NOMO-1 (cell line): ENCODE measurements at regions not wholly inside any gene's neighbourhood (a gene's known extent, or its start where the extent isn't known, plus 50 kb on each side); places are given as distances from the start of the nearest gene placed in this dataset.

Source experiments
- DNase-seq, 2 experiments: peaks; one replicate each; lab custom pipeline; 2025; ENCODE audit not compliant: unreplicated experiment in 2 of 2; lab: John Stamatoyannopoulos, UW

DNA sequence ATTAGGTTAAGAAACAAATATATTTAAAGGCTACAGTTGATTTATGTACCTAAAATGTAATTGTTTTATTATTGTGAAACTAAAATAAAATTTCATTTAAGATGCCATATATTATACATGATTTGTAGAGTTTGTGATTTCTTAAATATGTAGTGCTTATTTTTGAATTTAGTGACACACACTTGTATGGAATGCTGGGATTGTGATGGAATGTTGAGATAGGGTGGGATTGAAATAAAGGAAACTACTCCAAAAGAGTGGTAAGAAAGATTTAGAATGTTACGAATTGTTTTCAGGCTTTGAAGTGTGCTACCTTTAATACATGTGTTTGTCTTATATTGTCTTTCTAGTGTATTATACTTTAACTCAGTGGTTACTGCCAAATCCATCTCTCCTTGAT, 330.3 kb upstream of the PITX2 start:
- no peak for DNase-seq

DNA sequence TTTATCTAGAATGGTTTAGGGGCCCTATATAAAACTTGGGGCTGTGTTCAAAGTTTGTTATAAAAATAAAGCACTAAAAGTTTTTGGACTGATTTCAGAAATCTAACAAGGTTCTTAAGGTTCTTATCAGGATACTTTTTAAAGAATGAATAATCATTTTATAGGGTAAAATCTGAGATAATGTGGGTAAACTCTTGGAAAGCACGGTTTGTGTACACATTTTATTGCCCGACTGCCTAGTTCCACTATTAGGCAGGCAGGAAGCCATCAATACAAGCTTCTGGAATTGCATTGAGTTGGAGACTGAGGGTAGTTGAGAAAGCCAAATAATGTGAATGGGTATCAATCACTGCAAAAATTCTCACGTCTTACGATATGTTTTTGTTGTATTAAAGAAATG, 331.0 kb upstream of the PITX2 start:
- DNase-seq, result no peak

GRCh38 chr4:110955748-110956147, 332.9 kb upstream of the PITX2 start:
- DNase-seq, result no peak

- DNase-seq, result peak in 1 of 2 experiments; percentile 2
These were observed 336.3 kb upstream of the PITX2 start for GRCh38 chr4:110959041-110959643.

- no peak for DNase-seq
These were observed 338.2 kb upstream of the PITX2 start for GRCh38 chr4:110961066-110961465.

DNA sequence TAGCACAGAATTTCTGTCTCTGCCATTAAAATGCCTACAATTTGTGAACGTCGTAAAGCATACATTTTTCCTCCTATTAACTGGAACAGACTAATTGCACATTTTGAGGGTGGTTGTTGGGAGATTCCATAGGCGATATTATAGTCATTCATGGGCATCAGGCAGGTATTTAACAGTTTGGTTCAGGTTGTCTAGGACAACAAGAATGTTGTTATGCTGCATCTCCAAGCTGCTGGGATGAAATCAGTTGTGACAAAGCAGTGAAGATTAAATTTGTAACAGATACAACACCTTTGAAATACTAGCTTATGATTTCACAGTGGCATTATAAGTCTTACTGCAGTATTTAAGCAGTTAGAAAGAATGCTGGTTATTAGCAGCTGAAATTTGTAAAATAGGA, 339.7 kb upstream of the PITX2 start:
- no peak for DNase-seq

DNA sequence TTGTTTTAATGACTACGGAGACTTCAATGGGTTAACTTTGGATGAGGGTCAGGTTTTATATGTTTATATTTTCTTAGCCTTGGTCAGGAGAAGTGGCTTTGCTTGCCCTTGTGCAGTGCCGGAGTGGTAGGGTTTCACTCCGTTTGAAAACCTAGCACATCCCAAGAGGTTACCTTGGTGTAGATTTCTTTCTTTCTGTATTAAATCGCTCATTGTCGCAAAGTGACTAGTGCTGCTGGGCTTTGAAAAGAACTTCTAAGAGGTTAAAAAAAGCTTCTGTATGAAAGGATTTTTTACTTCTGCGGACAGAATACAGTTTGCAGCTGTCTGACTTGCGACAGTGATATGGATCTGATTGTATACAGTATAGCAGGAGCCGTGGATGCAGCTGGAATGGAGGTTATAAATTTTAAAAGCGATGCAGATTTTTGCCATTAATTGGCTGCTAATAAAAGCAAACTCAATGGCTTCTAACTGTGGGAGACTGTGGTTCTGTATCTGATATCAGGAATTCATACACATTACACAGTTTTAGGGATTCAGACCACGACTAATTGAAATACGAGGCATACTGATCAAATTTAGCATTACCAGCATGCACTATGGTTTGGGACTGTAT, 340.9 kb upstream of the PITX2 start:
- no peak for DNase-seq

GRCh38 chr4:110967936-110968335, 345.1 kb upstream of the PITX2 start:
- no peak for DNase-seq

DNA sequence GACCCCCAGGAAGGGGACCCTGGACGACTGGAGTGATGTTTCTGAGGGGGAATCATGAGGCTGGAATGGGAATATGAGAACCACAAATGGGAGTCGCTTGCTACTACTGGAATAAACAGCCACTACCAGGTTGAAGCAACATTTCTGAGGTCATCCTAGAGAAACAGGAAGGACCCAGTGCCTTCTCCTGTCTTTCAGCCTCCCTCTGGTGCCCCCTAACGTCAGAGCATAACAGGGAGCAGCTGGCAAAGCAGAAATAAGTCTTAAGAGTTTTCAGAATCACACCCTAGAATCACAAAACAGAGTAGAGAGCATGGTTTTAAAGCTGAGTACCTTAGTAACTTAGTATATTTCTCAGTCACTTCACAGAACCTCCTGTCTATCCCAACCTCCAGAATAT, 347.8 kb upstream of the PITX2 start:
- DNase-seq, result peak; percentile 26 to 47

DNA sequence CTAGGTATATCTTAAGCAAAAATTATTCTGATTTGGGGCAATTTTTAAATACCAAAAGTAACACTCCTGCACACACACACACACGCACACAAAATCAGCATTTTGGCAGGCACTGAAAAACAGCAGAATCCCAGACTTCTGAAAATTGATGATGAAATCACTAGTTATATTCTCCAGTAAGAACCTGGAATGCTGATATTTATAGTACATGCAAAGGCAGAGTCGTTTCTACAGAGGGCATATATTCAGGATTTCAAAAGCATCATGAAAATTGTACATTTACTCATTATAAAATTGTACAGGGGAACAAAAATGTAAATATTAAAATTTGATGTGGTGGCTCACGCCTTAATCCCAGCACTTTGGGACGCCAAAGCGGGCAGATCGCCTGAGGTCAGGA, 352.5 kb upstream of the PITX2 start:
- no peak for DNase-seq

GRCh38 chr4:110977554-110977953, 354.7 kb upstream of the PITX2 start:
- DNase-seq, result no peak

DNA sequence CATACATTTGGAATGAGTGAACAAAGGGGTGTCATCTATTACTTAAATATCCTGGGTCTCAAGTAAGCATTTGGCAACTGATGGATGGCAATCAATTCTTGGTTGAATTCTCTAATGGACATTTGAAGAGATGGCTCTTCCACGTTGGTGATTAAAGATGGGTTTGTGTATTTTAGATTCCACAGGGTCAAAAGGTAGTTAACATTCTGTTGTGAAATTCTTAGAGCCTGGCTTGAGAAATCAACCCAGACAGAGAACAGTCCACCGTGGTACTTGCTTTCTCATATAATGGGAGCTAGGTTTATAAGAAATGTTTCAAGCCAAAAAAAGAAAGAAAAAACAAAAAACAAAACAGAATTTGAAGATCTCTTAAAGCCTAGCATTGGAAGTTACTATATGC, 355.9 kb upstream of the PITX2 start:
- no peak for DNase-seq

DNA sequence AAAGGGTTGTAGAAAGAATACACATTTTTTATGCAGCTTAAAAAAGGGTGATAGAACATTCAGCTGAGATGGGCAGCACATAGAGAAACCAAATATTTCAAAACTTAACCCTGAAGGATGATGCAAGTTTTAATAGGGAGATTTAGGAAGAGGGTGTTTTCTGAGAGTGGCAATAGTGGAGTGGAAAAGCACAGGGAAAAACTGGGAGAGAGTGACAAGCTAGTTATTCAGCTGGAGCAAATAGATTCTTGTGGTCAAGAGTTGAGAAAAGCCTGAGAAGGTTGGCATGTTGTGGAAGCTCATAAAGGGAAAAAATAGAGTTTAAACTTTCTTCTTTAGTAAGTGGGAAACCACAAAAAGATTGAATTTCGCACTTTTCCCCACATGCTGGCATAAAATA, 359.6 kb upstream of the PITX2 start:
- DNase-seq, result no peak

DNA sequence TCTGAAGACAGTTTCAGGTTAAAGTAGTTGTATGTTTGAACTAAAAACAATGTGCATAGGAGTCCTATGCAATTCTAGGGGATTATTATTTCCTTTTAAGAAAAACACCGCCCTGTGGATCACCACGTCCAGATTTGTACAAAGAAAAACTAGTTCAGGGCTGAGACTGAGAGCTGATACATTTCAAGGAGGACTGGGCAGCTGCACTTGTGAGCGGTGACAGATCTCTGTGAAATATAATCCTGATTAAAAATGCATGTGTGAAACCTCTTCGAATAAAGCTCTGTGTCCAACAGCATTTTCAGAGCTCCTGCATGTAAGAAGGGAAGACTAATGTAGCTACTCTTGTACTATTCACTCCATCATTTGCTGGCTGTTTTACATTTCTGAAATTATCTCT, 365.8 kb upstream of the PITX2 start:
- no peak for DNase-seq

- DNase-seq, result no peak
These were observed 366.2 kb upstream of the PITX2 start for GRCh38 chr4:110989125-110989524.

DNA sequence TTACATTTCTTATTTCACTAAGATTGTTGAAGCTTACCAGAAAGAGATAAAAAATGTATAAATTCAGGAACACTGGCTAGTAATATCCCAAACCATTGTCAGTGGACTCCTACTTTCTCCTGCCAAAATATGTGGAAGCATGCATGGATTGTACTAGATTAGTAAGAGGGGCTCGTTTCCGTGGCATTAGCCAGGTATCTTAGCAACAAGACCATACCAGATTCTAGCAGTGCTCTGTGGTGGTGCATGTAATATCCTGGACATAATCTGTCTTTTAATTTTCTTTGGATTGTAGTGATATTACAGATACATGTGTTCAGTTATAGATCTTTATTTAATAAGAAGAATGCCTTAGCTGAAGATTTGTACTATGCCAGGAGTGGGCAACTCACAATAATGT, 371.9 kb upstream of the PITX2 start:
- DNase-seq, result no peak

DNA sequence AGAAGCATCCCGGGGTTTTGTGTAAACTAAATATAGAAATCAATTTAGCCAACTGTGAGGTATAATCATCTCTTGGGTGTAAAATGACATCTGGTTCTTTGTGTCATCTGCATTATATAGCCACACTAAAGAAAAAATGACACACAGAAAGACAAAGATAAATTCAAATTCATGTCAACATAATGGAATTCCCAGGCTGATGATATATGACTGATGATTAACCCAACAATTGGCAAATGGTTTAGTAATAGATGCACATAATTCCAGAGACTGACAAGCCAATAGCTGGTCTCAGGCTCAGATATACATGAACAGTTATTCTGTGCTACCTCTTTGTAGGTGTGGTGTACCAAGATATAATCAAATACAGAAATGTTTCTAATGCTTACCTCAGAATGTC, 375.4 kb upstream of the PITX2 start:
- no peak for DNase-seq

DNA sequence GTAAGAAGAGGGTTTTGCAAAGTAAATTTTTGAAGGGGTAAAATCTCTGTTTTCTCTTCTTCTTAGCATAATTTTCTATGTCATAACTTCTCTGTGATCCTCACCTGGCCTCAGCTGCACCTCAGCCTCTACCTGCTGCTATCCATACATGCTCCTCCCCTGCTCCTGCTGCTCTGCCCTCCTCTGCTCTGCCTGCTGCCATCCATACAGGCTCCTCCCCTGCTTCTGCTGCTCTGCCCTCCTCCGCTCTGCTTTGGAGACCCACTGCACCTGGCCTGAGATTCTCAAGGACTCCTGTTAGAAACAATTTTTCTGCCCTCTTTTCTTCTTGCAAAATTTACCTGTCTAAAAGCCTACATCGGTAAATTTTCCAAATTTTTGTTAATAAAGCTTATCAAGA, 388.6 kb upstream of the PITX2 start:
- no peak for DNase-seq

GRCh38 chr4:111013846-111014245, 391.0 kb upstream of the PITX2 start:
- DNase-seq, result no peak

DNA sequence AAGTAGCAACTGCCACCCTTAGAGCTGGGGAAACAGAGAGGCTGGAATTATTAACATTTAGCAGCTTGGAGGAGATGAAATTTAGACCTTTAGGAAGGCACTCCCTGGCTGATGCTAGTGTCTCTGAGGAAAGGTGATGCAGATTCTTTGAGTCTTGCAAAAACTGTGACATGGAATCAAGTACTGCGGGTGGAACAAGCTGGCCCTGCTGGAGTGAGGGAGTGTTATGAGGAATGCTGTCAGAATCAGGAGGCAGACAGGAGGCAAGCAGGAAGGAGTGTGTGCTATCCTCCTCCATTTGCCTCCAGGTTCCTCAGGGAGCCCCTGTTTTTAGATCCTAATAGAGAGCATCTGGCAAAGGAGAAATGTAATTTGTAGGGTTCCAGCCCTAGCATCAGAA, 391.7 kb upstream of the PITX2 start:
- no peak for DNase-seq

DNA sequence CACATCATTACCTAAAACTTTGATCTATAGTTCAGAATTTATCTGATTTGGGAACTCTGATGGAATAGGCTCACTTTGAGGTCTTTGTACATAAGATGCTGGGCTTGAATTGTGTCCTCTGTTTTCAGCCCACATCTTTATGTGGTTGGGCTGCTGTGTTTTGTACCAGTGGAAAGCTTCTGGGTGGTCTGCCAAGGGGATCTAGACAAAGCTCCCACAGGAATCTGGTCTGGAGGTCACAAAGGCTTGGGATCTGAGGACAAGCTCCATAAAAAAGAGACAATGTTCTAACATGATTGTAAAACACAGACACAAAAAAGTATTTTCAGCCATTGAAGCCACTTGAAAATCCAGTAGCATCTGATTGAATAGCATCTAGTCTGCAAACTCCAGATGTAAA, 393.5 kb upstream of the PITX2 start:
- DNase-seq, result no peak

- DNase-seq, result no peak
These were observed 395.3 kb upstream of the PITX2 start for GRCh38 chr4:111018216-111018615.

- no peak for DNase-seq
These were observed 397.6 kb upstream of the PITX2 start for GRCh38 chr4:111020476-111020875.
